ENCODE measurements at regions not wholly inside any gene's neighbourhood (a gene's known extent, or its start where the extent isn't known, plus 50 kb on each side); places are given as distances from the start of the nearest gene placed in this dataset.

GRCh38 chr12:86774841-86775388 lies 518.7 kb upstream of the MGAT4C start:
- Histone ChIP-seq H3K27me3 (ENCODE audit: control insufficient read depth, insufficient read depth, low read length) (no peaks in the 10 kb centered on the region), H3K4me1 (ENCODE audit: control insufficient read depth, insufficient read depth, low read length) (no peaks in the 10 kb centered on the region), H3K9me3 (ENCODE audit: control insufficient read depth, insufficient read depth, low read length) (no peaks in the 10 kb centered on the region), H3K4me3 (ENCODE audit: low read length) (no peak overlapping the region), H3K27ac (ENCODE audit: low read length) (no peak overlapping the region), H3K36me3 (ENCODE audit: control insufficient read depth, insufficient read depth, low read length) (no peaks in the 10 kb centered on the region)
- no peak for TF ChIP-seq CTCF (IDR thresholded peaks at IDR 0.05)
- H3K9me3 Mint-ChIP-seq, result peaks cover 12% of the 10 kb centered on the region in 2 donors
- no peak overlapping the region for H3K27ac Mint-ChIP-seq
- no peaks in the 10 kb centered on the region for H3K36me3 Mint-ChIP-seq
- H3K4me1 Mint-ChIP-seq, result no peaks in the 10 kb centered on the region
- DNase-seq (no peak), ATAC-seq (no peak)
- intact Hi-C loops (cut with micrococcal nuclease), result no loop called here
- no CpG with 5 or more reads among the region's 1 CpG for WGBS (ENCODE audit: insufficient coverage)
- H3K4me3 Mint-ChIP-seq, result no peak overlapping the region
- H3K27me3 Mint-ChIP-seq (ENCODE audit: low read depth in 2 of 2), result no peaks in the 10 kb centered on the region

- intact Hi-C loops (cut with micrococcal nuclease), result no loop called here
- 56% methylated on average over 2 of the region's 2 CpGs for WGBS (ENCODE audit: insufficient coverage)
These were observed 516.5 kb upstream of the MGAT4C start for GRCh38 chr12:86772696-86773095.

GRCh38 chr12:86770871-86771270 lies 514.7 kb upstream of the MGAT4C start:
- Histone ChIP-seq H3K9me3 (ENCODE audit: control insufficient read depth, insufficient read depth, low read length) (no peaks in the 10 kb centered on the region), H3K27ac (ENCODE audit: low read length) (no peak overlapping the region), H3K27me3 (ENCODE audit: control insufficient read depth, insufficient read depth, low read length) (no peaks in the 10 kb centered on the region), H3K36me3 (ENCODE audit: control insufficient read depth, insufficient read depth, low read length) (no peaks in the 10 kb centered on the region), H3K4me3 (ENCODE audit: low read length) (no peak overlapping the region), H3K4me1 (ENCODE audit: control insufficient read depth, insufficient read depth, low read length) (no peaks in the 10 kb centered on the region)
- ATAC-seq (no peak), DNase-seq (no peak)
- Mint-ChIP-seq H3K27ac (no peak overlapping the region), H3K9me3 (peaks cover 14% of the 10 kb centered on the region in 2 donors), H3K27me3 (ENCODE audit: low read depth in 2 of 2) (no peaks in the 10 kb centered on the region), H3K4me3 (no peak overlapping the region), H3K4me1 (no peaks in the 10 kb centered on the region), H3K36me3 (no peaks in the 10 kb centered on the region)
- intact Hi-C loops (cut with micrococcal nuclease), result no loop called here
- TF ChIP-seq CTCF (IDR thresholded peaks at IDR 0.05), result no peak

More at GRCh38 chr12:86772696-86773095, 516.5 kb upstream of the MGAT4C start:
- Mint-ChIP-seq H3K9me3 (peaks cover 12% of the 10 kb centered on the region in 2 donors), H3K4me1 (no peaks in the 10 kb centered on the region), H3K36me3 (no peaks in the 10 kb centered on the region), H3K4me3 (no peak overlapping the region), H3K27ac (no peak overlapping the region), H3K27me3 (ENCODE audit: low read depth in 2 of 2) (no peaks in the 10 kb centered on the region)
- Histone ChIP-seq H3K9me3 (ENCODE audit: control insufficient read depth, insufficient read depth, low read length) (no peaks in the 10 kb centered on the region), H3K27me3 (ENCODE audit: control insufficient read depth, insufficient read depth, low read length) (no peaks in the 10 kb centered on the region), H3K4me3 (ENCODE audit: low read length) (no peak overlapping the region), H3K4me1 (ENCODE audit: control insufficient read depth, insufficient read depth, low read length) (no peaks in the 10 kb centered on the region), H3K27ac (ENCODE audit: low read length) (no peak overlapping the region), H3K36me3 (ENCODE audit: control insufficient read depth, insufficient read depth, low read length) (no peaks in the 10 kb centered on the region)
- TF ChIP-seq CTCF (IDR thresholded peaks at IDR 0.05), result no peak
- ATAC-seq, result no peak
- DNase-seq, result no peak

- no peaks in the 10 kb centered on the region for H3K9me3 ChIP-seq (ENCODE audit: control insufficient read depth, insufficient read depth, low read length)
- Mint-ChIP-seq H3K27me3 (ENCODE audit: low read depth in 2 of 2) (no peaks in the 10 kb centered on the region), H3K4me1 (no peaks in the 10 kb centered on the region), H3K27ac (no peak overlapping the region), H3K36me3 (no peaks in the 10 kb centered on the region), H3K9me3 (peaks cover 4 to 11% of the 10 kb centered on the region in 2 donors), H3K4me3 (no peak overlapping the region)
- no peak for ATAC-seq
- H3K4me3 ChIP-seq (ENCODE audit: low read length), result no peak overlapping the region
- no peaks in the 10 kb centered on the region for H3K27me3 ChIP-seq (ENCODE audit: control insufficient read depth, insufficient read depth, low read length)
- WGBS (ENCODE audit: insufficient coverage), result no CpG with 5 or more reads among the region's 2 CpGs
- DNase-seq, result no peak
- intact Hi-C loops (cut with micrococcal nuclease), result no loop called here
- H3K36me3 ChIP-seq (ENCODE audit: control insufficient read depth, insufficient read depth, low read length), result no peaks in the 10 kb centered on the region
- no peak for TF ChIP-seq CTCF (IDR thresholded peaks at IDR 0.05)
- H3K27ac ChIP-seq (ENCODE audit: low read length), result no peak overlapping the region
- no peaks in the 10 kb centered on the region for H3K4me1 ChIP-seq (ENCODE audit: control insufficient read depth, insufficient read depth, low read length)
These were observed 492.7 kb upstream of the MGAT4C start for GRCh38 chr12:86748894-86749293.
